Endothelial cell of umbilical vein (primary cell): ENCODE measurements at regions not wholly inside any gene's neighbourhood (a gene's known extent, or its start where the extent isn't known, plus 50 kb on each side); places are given as distances from the start of the nearest gene placed in this dataset.

Experiments used
- BruUV-seq: library from RNA; stranded (reverse); fragments of 400-500 nt; replicated peaks from 2 replicates; lab custom pipeline; 2021; lab: Mats Ljungman, UMichigan
- CTCF ChIA-PET: fragments of 300-600, 350-600 bp; sonication (Branson Sonifier 250); formaldehyde crosslinking; loops from one replicate; lab custom pipeline; 2021; ENCODE audit warnings: antibody characterized with exemption, inconsistent platforms; lab: Charles Lee
- POLR2A ChIA-PET: fragments of 300-600, 350-600 bp; sonication (Branson Sonifier 250); formaldehyde crosslinking; loops from one replicate; lab custom pipeline; 2021; ENCODE audit warnings: antibody characterized with exemption, inconsistent platforms; lab: Charles Lee
- DNase-seq: peaks from one replicate; pipeline ENCODE4 v3.0.0-alpha.2; 2011; ENCODE audit warnings: low read depth, low spot score
- FAIRE-seq: peaks from 2 replicates; lab custom pipeline; 2011; peaks lifted over from hg19 to GRCh38; lab: Jason Lieb, UNC
- H2AFZ ChIP-seq: 2 replicates; pipeline ENCODE4 v1.6.0; 2012; ENCODE audit warnings: low read depth, low read length, control low read depth, inconsistent platforms
- H3K27ac ChIP-seq: 2 replicates; pipeline ENCODE4 v1.5.1; 2011; ENCODE audit warnings: low read depth, mild to moderate bottlenecking, control low read depth, low read length, moderate library complexity; ENCODE audit not compliant: insufficient read depth
- H3K27me3 ChIP-seq, 2 experiments: 2 replicates each; pipeline versions ENCODE4 v1.6.0 to v1.6.1; 2011; ENCODE audit warnings: low read length in 2 of 2, mixed read lengths in 1 of 2; ENCODE audit not compliant: control insufficient read depth in 2 of 2, insufficient read depth in 2 of 2
- H3K36me3 ChIP-seq, 2 experiments: 2 replicates in 1 of 2; 3 replicates in 1 of 2; pipeline ENCODE4 v1.5.1; 2011; ENCODE audit warnings: low read length in 2 of 2, mild to moderate bottlenecking in 1 of 2, moderate library complexity in 1 of 2; ENCODE audit not compliant: control insufficient read depth in 2 of 2, insufficient read depth in 2 of 2; ENCODE audit errors: extremely low read depth in 1 of 2
- H3K4me1 ChIP-seq: 3 replicates; pipeline ENCODE4 v1.5.1; 2011; ENCODE audit warnings: mild to moderate bottlenecking, low read length; ENCODE audit not compliant: control insufficient read depth, insufficient read depth; ENCODE audit errors: extremely low read depth
- H3K4me2 ChIP-seq: 2 replicates; pipeline ENCODE4 v1.6.1; 2011; ENCODE audit warnings: low read length, control low read depth, mixed read lengths; ENCODE audit not compliant: insufficient read depth
- H3K4me3 ChIP-seq, 3 experiments: fragments of 200-600 bp in 1 of 3; sonication (generic), shearing (Covaris generic) in 1 of 3; replicated peaks in 1 of 3; 2 replicates each; pipeline ENCODE4 v1.5.1; 2011 to 2016; ENCODE audit warnings: control low read depth in 3 of 3, low read length in 3 of 3, mild to moderate bottlenecking in 2 of 3, inconsistent platforms in 1 of 3, low read depth in 1 of 3, moderate library complexity in 1 of 3; ENCODE audit not compliant: insufficient read depth in 1 of 3
- H3K79me2 ChIP-seq: 2 replicates; pipeline ENCODE4 v1.6.0; 2012; ENCODE audit warnings: low read length, inconsistent platforms; ENCODE audit not compliant: control insufficient read depth, insufficient read depth
- H3K9ac ChIP-seq: replicated peaks from 2 replicates; pipeline ENCODE3; 2011; ENCODE audit warnings: low read length, control low read depth; ENCODE audit not compliant: insufficient read depth; ENCODE audit errors: extremely low read depth
- H3K9me1 ChIP-seq: replicated peaks from 3 replicates; pipeline ENCODE4 v1.6.0; 2011; ENCODE audit warnings: mild to moderate bottlenecking, low read length; ENCODE audit not compliant: control insufficient read depth, insufficient read depth; ENCODE audit errors: extremely low read depth
- H3K9me3 ChIP-seq: replicated peaks from 2 replicates; pipeline ENCODE4 v1.5.1; 2012; ENCODE audit warnings: low read length, inconsistent platforms; ENCODE audit not compliant: control insufficient read depth, insufficient read depth
- H4K20me1 ChIP-seq: replicated peaks from 2 replicates; pipeline ENCODE3; 2011; ENCODE audit warnings: mild to moderate bottlenecking, low read length; ENCODE audit not compliant: control insufficient read depth, insufficient read depth; ENCODE audit errors: extremely low read depth
- EZH2 ChIP-seq: IDR thresholded peaks from 2 replicates; pipeline ENCODE4 v1.6.1; 2012; ENCODE audit warnings: borderline replicate concordance, low read depth, mild to moderate bottlenecking, moderate library complexity, low read length, inconsistent platforms; ENCODE audit not compliant: severe bottlenecking
- FOS ChIP-seq: IDR thresholded peaks from 2 replicates; pipeline ENCODE4 v1.6.1; 2011; ENCODE audit warnings: mild to moderate bottlenecking, low read length, moderate library complexity, borderline replicate concordance; ENCODE audit not compliant: insufficient read depth
- GATA2 ChIP-seq: IDR thresholded peaks from 2 replicates; pipeline ENCODE4 v1.7.0; 2011; ENCODE audit warnings: low read depth, mild to moderate bottlenecking, moderate library complexity, mixed read lengths, low read length; ENCODE audit not compliant: insufficient read length, insufficient read depth
- JUN ChIP-seq: IDR thresholded peaks from 2 replicates; pipeline ENCODE4 v1.6.1; 2011; ENCODE audit warnings: borderline replicate concordance, low read depth; ENCODE audit not compliant: insufficient read length, insufficient read depth
- MAX ChIP-seq: IDR thresholded peaks from 2 replicates; pipeline ENCODE4 v1.6.1; 2011; ENCODE audit not compliant: insufficient read depth, insufficient read length
- POLR2A ChIP-seq: IDR thresholded peaks from 2 replicates; pipeline ENCODE4 v1.6.1; 2012; ENCODE audit warnings: low read depth, mild to moderate bottlenecking, control low read depth, low read length
- POLR2AphosphoS5 ChIP-seq: IDR thresholded peaks from 2 replicates; pipeline ENCODE4 v1.6.1; 2012; ENCODE audit warnings: low read depth, mild to moderate bottlenecking, control low read depth, low read length, moderate library complexity; ENCODE audit not compliant: insufficient read depth
- dilution Hi-C: fragments of 300-500 bp; cut with MboI; formaldehyde crosslinking; loops from one replicate; pipeline ENCODE4 v1.15.0; 2019; ENCODE audit warnings: low sequenced_read_pairs; ENCODE audit not compliant: extremely low pct_ligation_motif_present
- intact Hi-C: fragments of 100-400 bp; cut with micrococcal nuclease; formaldehyde crosslinking; loops from one replicate; pipeline ENCODE4 v1.10.0; 2022
- TF ChIP-seq, protein P1 (sequence below), 2 donors: IDR thresholded peaks; 1 replicate in 1 of 2; 2 replicates in 1 of 2; pipeline ENCODE4 v1.5.1; 2011; ENCODE audit warnings: low read length in 2 of 2, mild to moderate bottlenecking in 2 of 2, moderate library complexity in 2 of 2, control low read depth in 1 of 2, inconsistent platforms in 1 of 2, low read depth in 1 of 2; ENCODE audit not compliant: insufficient read depth in 1 of 2; ENCODE audit errors: extremely low read depth in 1 of 2

DNA sequence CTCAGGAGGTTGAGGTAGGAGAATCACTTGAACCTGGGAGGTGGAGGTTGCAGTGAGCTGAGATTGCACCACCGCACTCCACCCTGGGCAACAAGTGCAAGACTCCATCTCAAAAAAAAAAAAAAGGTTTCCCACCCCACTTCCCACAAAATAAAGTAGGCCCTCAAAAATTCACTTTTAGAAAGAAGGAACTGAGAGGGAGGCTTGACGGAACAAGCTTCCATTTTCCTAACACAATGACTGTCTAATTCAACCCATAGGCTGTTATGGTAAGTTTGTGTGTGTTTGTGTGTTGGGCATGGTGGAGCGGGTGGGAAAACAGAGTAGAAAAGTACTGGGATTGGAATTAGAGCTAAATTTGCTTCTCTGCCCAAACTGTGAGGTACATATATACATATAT is 98.4 kb upstream of the MAN1A1 start:
- no TSS peak for BruUV-seq
- no peak for FAIRE-seq
- Histone ChIP-seq H3K9me1 (no peaks in the 10 kb centered on the region), H3K9ac (no peak overlapping the region), H3K79me2 (no peaks in the 10 kb centered on the region), H2AFZ (no peak overlapping the region), H3K4me3 (no peak overlapping the region), H3K36me3 (no peaks in the 10 kb centered on the region), H3K4me1 (no peaks in the 10 kb centered on the region), H3K27me3 (no peaks in the 10 kb centered on the region), H3K27ac (no peak overlapping the region), H4K20me1 (no peaks in the 10 kb centered on the region), H3K4me2 (no peak overlapping the region), H3K9me3 (no peaks in the 10 kb centered on the region)
- intact Hi-C loops (no loop called here), dilution Hi-C loops (no loop called here)
- ChIA-PET POLR2A (no interaction called here), CTCF (no interaction called here)
- DNase-seq, result no peak
- TF ChIP-seq POLR2A (no peak), JUN (no peak)
- TF ChIP-seq, protein P1, sequence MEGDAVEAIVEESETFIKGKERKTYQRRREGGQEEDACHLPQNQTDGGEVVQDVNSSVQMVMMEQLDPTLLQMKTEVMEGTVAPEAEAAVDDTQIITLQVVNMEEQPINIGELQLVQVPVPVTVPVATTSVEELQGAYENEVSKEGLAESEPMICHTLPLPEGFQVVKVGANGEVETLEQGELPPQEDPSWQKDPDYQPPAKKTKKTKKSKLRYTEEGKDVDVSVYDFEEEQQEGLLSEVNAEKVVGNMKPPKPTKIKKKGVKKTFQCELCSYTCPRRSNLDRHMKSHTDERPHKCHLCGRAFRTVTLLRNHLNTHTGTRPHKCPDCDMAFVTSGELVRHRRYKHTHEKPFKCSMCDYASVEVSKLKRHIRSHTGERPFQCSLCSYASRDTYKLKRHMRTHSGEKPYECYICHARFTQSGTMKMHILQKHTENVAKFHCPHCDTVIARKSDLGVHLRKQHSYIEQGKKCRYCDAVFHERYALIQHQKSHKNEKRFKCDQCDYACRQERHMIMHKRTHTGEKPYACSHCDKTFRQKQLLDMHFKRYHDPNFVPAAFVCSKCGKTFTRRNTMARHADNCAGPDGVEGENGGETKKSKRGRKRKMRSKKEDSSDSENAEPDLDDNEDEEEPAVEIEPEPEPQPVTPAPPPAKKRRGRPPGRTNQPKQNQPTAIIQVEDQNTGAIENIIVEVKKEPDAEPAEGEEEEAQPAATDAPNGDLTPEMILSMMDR (IDR thresholded peaks at IDR 0.05; ENCODE audit: extremely low read depth in 1 of 2, insufficient read depth in 1 of 2, low read depth in 1 of 2, low read length in 2 of 2), result no peak

DNA sequence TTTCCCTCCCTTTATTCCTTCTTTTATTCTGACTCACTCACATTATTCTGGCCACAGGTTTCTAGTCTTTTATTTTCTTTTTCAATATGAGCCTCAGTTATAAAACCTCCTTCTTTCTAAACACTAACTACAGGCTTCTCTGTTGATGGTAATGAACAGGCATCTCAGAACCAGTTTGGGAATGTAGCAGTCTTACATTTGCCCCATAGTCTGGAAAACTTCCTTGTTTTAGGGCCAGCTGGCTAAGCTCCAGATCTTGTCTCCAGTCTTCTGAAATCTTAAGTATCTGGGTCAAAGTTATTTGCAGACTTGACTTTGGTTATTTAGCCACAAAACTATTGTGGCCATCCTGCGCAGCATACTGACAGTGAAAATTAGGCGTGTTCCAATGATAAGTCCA is 97.0 kb upstream of the MAN1A1 start:
- ChIA-PET CTCF (no interaction called here), POLR2A (no interaction called here)
- Histone ChIP-seq H3K4me1 (no peaks in the 10 kb centered on the region), H3K27ac (no peak overlapping the region), H3K4me2 (no peak overlapping the region), H2AFZ (no peak overlapping the region), H3K9me3 (no peaks in the 10 kb centered on the region), H3K36me3 (no peaks in the 10 kb centered on the region), H3K27me3 (no peaks in the 10 kb centered on the region), H3K9ac (no peak overlapping the region), H3K79me2 (no peaks in the 10 kb centered on the region), H3K9me1 (no peaks in the 10 kb centered on the region), H4K20me1 (no peaks in the 10 kb centered on the region), H3K4me3 (no peak overlapping the region)
- BruUV-seq, result no TSS peak
- FAIRE-seq (no peak), DNase-seq (no peak)
- dilution Hi-C loops, result no loop called here
- no peak for TF ChIP-seq GATA2
- TF ChIP-seq FOS, result no peak
- TF ChIP-seq EZH2, result no peak
- no peak for TF ChIP-seq POLR2AphosphoS5
- TF ChIP-seq MAX, result no peak
- intact Hi-C loops, result no loop called here
